ENCODE measurements at regions not wholly inside any gene's neighbourhood (a gene's known extent, or its start where the extent isn't known, plus 50 kb on each side); places are given as distances from the start of the nearest gene placed in this dataset.

- Histone ChIP-seq H3K23ac (ENCODE audit: low read depth, low read length) (no peak overlapping the region), H3K27me3 (ENCODE audit: control insufficient read depth, insufficient read depth, low read length) (no peaks in the 10 kb centered on the region; the same call in 1 of the 2 replicates), H3K4ac (ENCODE audit: low read depth, low read length) (no peak overlapping the region), H3K4me3 (ENCODE audit: insufficient read depth, low read depth, low read length) (no peak overlapping the region), H4K91ac (ENCODE audit: insufficient read depth, low read depth, low read length) (no peak overlapping the region), H2AK9ac (replicated peaks; ENCODE audit: low read depth, low read length, poor library complexity) (no peak overlapping the region), H2BK20ac (ENCODE audit: low read depth, low read length) (no peak overlapping the region), H3K36me3 (ENCODE audit: control insufficient read depth, insufficient read depth, low read length) (no peaks in the 10 kb centered on the region), H2BK15ac (ENCODE audit: low read depth, low read length) (no peak overlapping the region), H3K79me1 (ENCODE audit: low read depth in 1 of 2, low read length in 2 of 2) (no peaks in the 10 kb centered on the region), H3K18ac (ENCODE audit: low read depth, low read length) (no peak overlapping the region), H4K5ac (ENCODE audit: low read depth, low read length) (no peak overlapping the region), H4K8ac (ENCODE audit: low read depth in 2 of 2, low read length in 2 of 2) (no peak overlapping the region), H3K9me3 (ENCODE audit: control insufficient read depth, insufficient read depth, low read length) (peaks cover 38% of the 10 kb centered on the region), H3K4me1 (ENCODE audit: control insufficient read depth, insufficient read depth, low read length) (no peaks in the 10 kb centered on the region), H3K9ac (ENCODE audit: low read depth, low read length) (no peak overlapping the region), H2AFZ (replicated peaks; ENCODE audit: low read length, poor library complexity) (no peak overlapping the region), H2BK120ac (ENCODE audit: low read depth, low read length) (no peak overlapping the region), H2AK5ac (ENCODE audit: low read depth, low read length) (no peak overlapping the region), H3K14ac (replicated peaks; ENCODE audit: low read depth, low read length) (no peak overlapping the region), H3K56ac (ENCODE audit: extremely low read depth, insufficient read depth, low read length) (no peak overlapping the region), H2BK5ac (ENCODE audit: low read depth, low read length, poor library complexity, severe bottlenecking) (no peak overlapping the region), H3K27ac (ENCODE audit: insufficient read depth, low read length) (no peak overlapping the region), H3K9me1 (ENCODE audit: insufficient read depth, low read length) (no peaks in the 10 kb centered on the region), H3K4me2 (ENCODE audit: low read depth, low read length) (no peak overlapping the region), H4K20me1 (ENCODE audit: insufficient read depth, low read length) (no peaks in the 10 kb centered on the region)
- ChIA-PET CTCF (no interaction called here), POLR2A (ENCODE audit: unreplicated experiment) (no interaction called here)
- intact Hi-C loops (cut with micrococcal nuclease), result no loop called here
- TF ChIP-seq SMC3 (IDR thresholded peaks at IDR 0.05; ENCODE audit: low read depth, low read length) (no peak), MAFK (IDR thresholded peaks at IDR 0.05; ENCODE audit: low read depth, low read length) (no peak), NFE2L2 (IDR thresholded peaks at IDR 0.05; ENCODE audit: low read depth, low read length) (no peak), CEBPB (IDR thresholded peaks at IDR 0.05; ENCODE audit: low read depth, low read length) (no peak), RAD21 (IDR thresholded peaks at IDR 0.05; ENCODE audit: low read length) (no peak), CHD1 (IDR thresholded peaks at IDR 0.05; ENCODE audit: low read depth, low read length) (no peak), FOS (IDR thresholded peaks at IDR 0.05; ENCODE audit: low read depth, low read length) (no peak), RCOR1 (IDR thresholded peaks at IDR 0.05; ENCODE audit: insufficient replicate concordance, low read length) (no peak), ELK1 (IDR thresholded peaks at IDR 0.05; ENCODE audit: borderline replicate concordance, low read depth, low read length) (no peak), USF2 (IDR thresholded peaks at IDR 0.05; ENCODE audit: low read depth, low read length) (no peak), RFX5 (IDR thresholded peaks at IDR 0.05; ENCODE audit: low read depth, low read length) (no peak), BHLHE40 (IDR thresholded peaks at IDR 0.05; ENCODE audit: low read depth, low read length) (no peak), CTCF (conservative IDR thresholded peaks at IDR 0.05; ENCODE audit: low read depth, low read length) (no peak), POLR2A (IDR thresholded peaks at IDR 0.05; ENCODE audit: low read depth, low read length) (no peak), MAZ (IDR thresholded peaks at IDR 0.05; ENCODE audit: borderline replicate concordance, low read depth, low read length) (no peak), MXI1 (IDR thresholded peaks at IDR 0.05; ENCODE audit: borderline replicate concordance, low read depth, low read length) (no peak)
- DNase-seq (no peak), ATAC-seq (ENCODE audit: low read depth) (no peak)
- dilution Hi-C loops (cut with HindIII; ENCODE audit: low sequenced_read_pairs, unreplicated experiment), result no loop called here
- BruUV-seq (replicated peaks), result no TSS peak
- in situ Hi-C loops (cut with MboI; ENCODE audit: low sequenced_read_pairs), result no loop called here
- 40% methylated on average over 1 of the region's 3 CpGs; no CpG with 5 or more reads in 1 of the 2 experiments for WGBS, 2 experiments (ENCODE audit: extremely low coverage in 2 of 2, insufficient read length in 1 of 2)
Measured at GRCh38 chr9:135304886-135305285, 174.7 kb upstream of the PPP1R26 start.

Data from IMR-90 (cell line).